Muscle layer of colon (tissue), 2 donors: ENCODE measurements at regions not wholly inside any gene's neighbourhood (a gene's known extent, or its start where the extent isn't known, plus 50 kb on each side); places are given as distances from the start of the nearest gene placed in this dataset.
A peak's percentile ranks its signal among the peaks of the same experiment; 100 is the strongest.

ENCODE experiments used
- H3K27ac ChIP-seq: one replicate; pipeline ENCODE4 v1.7.0; 2013; ENCODE audit warnings: low read depth, mild to moderate bottlenecking, low read length, moderate library complexity
- H3K27me3 ChIP-seq, 2 donors: one replicate each; pipeline ENCODE4 v1.7.0; 2013; ENCODE audit warnings: low read length in 2 of 2, mild to moderate bottlenecking in 2 of 2; ENCODE audit not compliant: insufficient read depth in 2 of 2, control insufficient read depth in 1 of 2
- H3K36me3 ChIP-seq: one replicate; pipeline ENCODE4 v1.7.0; 2013; ENCODE audit warnings: mild to moderate bottlenecking, low read length; ENCODE audit not compliant: insufficient read depth
- H3K4me1 ChIP-seq: one replicate; pipeline ENCODE4 v1.7.0; 2013; ENCODE audit warnings: mild to moderate bottlenecking, low read length; ENCODE audit not compliant: insufficient read depth
- H3K4me3 ChIP-seq, 2 donors: one replicate each; pipeline ENCODE4 v1.7.0; 2013; ENCODE audit warnings: low read length in 2 of 2, low read depth in 1 of 2, mild to moderate bottlenecking in 1 of 2, moderate library complexity in 1 of 2
- H3K9ac ChIP-seq: one replicate; pipeline ENCODE4 v1.7.0; 2013; ENCODE audit warnings: low read length
- H3K9me3 ChIP-seq: one replicate; pipeline ENCODE4 v1.7.0; 2013; ENCODE audit warnings: mild to moderate bottlenecking, low read length
- donor health status: abdominal sarcoma.
- donor health status: Adenocarcinoma of cecum.

GRCh38 chr9:653421-653820 is 188.1 kb upstream of the DMRT1 start:
- Histone ChIP-seq H3K27me3 (no peaks in the 10 kb centered on the region), H3K27ac (peak overlapping the region; percentile 22), H3K4me1 (peaks cover 46% of the 10 kb centered on the region), H3K9ac (no peak overlapping the region), H3K4me3 (no peak overlapping the region), H3K36me3 (no peaks in the 10 kb centered on the region), H3K9me3 (no peaks in the 10 kb centered on the region)

GRCh38 chr9:653856-654387 is 187.6 kb upstream of the DMRT1 start:
- H3K4me1 ChIP-seq, result peaks cover 41% of the 10 kb centered on the region

DNA sequence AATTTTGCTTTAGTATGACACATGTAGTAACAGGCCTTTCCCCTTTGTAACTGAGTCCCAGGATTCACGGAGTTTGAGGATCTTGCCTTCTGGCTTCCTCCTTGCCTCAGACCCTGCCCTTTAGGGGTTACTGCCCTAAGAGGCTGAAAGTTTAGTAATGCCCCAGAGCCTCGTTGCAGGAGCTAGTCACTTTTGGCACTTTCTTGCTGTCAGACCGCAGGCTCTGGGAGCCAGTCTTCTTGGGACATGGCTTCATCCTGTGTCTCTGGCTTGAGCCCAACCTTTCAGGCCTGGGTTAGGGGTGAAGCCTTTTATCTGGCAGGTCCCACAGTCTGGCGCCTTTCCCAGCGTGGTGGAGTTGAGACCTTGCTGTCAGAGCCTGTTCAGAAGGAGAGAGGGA is 185.6 kb upstream of the DMRT1 start:
- no peaks in the 10 kb centered on the region for H3K9me3 ChIP-seq
- peak overlapping the region; percentile 27 for H3K27ac ChIP-seq
- H3K4me1 ChIP-seq, result peaks cover 21% of the 10 kb centered on the region
- H3K36me3 ChIP-seq, result no peaks in the 10 kb centered on the region
- no peaks in the 10 kb centered on the region for H3K27me3 ChIP-seq
- H3K9ac ChIP-seq, result no peak overlapping the region
- H3K4me3 ChIP-seq, result no peak overlapping the region

More at GRCh38 chr9:653856-654387, 187.6 kb upstream of the DMRT1 start:
- Histone ChIP-seq H3K4me3 (no peak overlapping the region), H3K9ac (no peak overlapping the region), H3K9me3 (no peaks in the 10 kb centered on the region), H3K27ac (peak overlapping the region; percentile 22), H3K27me3 (no peaks in the 10 kb centered on the region), H3K36me3 (no peaks in the 10 kb centered on the region)

GRCh38 chr9:656926-657568 is 184.4 kb upstream of the DMRT1 start:
- H3K27ac ChIP-seq, result no peak overlapping the region
- peaks cover 21% of the 10 kb centered on the region for H3K4me1 ChIP-seq

DNA sequence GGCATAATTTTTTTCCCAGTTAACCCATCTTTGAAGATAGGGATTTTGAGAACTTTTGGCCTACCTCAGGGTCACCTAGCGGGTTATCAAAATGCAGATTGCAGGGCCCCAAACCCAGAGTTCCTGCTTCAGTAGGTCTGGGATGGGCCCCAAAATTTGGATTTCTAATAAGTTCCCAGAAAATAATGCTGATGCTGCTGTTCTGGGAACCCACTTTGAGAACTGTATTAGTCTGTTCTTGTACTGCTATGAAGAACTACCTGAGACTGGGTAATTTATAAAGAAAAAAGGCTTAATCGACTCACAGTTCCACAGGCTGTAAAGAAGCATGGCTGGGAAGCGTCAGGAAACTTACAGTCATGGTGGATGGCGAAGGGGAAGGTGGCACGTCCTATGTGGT is 182.2 kb upstream of the DMRT1 start:
- no peaks in the 10 kb centered on the region for H3K27me3 ChIP-seq
- peaks cover 7% of the 10 kb centered on the region for H3K4me1 ChIP-seq

More at GRCh38 chr9:656926-657568, 184.4 kb upstream of the DMRT1 start:
- H3K9ac ChIP-seq, result no peak overlapping the region
- H3K4me3 ChIP-seq, result no peak overlapping the region
- no peaks in the 10 kb centered on the region for H3K27me3 ChIP-seq
- H3K36me3 ChIP-seq, result no peaks in the 10 kb centered on the region
- H3K9me3 ChIP-seq, result no peaks in the 10 kb centered on the region

GRCh38 chr9:660227-660626 is 181.3 kb upstream of the DMRT1 start:
- no peak overlapping the region for H3K27ac ChIP-seq
- H3K9me3 ChIP-seq, result no peaks in the 10 kb centered on the region
- H3K4me3 ChIP-seq, result no peak overlapping the region
- H3K4me1 ChIP-seq, result peaks cover 7% of the 10 kb centered on the region
- H3K36me3 ChIP-seq, result no peaks in the 10 kb centered on the region
- no peak overlapping the region for H3K9ac ChIP-seq
- H3K27me3 ChIP-seq, result no peaks in the 10 kb centered on the region

More for the DNA sequence above, 182.2 kb upstream of the DMRT1 start:
- no peak overlapping the region for H3K4me3 ChIP-seq
- H3K36me3 ChIP-seq, result no peaks in the 10 kb centered on the region
- H3K9me3 ChIP-seq, result no peaks in the 10 kb centered on the region
- no peak overlapping the region for H3K27ac ChIP-seq
- H3K9ac ChIP-seq, result no peak overlapping the region

DNA sequence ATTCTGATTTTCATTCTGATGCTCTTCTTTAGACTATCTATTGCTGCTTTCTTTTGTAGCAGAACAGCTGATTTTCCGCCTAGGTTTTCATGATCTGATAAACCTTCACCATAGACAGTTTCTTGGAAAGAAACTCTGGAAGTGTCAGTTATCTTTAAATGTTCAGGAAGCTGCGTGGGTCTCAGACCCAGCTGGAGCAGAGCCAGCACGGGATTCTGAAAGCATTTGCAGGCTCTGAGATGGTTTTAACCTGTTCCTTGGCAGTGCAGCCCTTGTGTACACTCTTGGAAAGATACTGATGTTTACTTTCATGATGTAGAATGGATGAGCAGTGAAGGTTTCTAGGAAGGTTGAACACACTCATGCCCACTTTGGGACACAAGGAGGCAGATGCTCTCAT is 178.0 kb upstream of the DMRT1 start:
- Histone ChIP-seq H3K9me3 (no peaks in the 10 kb centered on the region), H3K27me3 (no peaks in the 10 kb centered on the region), H3K4me1 (no peaks in the 10 kb centered on the region), H3K27ac (no peak overlapping the region), H3K36me3 (no peaks in the 10 kb centered on the region), H3K4me3 (no peak overlapping the region), H3K9ac (no peak overlapping the region)

- Histone ChIP-seq H3K4me1 (no peaks in the 10 kb centered on the region), H3K36me3 (no peaks in the 10 kb centered on the region), H3K27me3 (no peaks in the 10 kb centered on the region), H3K9me3 (no peaks in the 10 kb centered on the region), H3K4me3 (no peak overlapping the region), H3K27ac (no peak overlapping the region), H3K9ac (no peak overlapping the region)
Observed at GRCh38 chr9:665296-665695, 176.2 kb upstream of the DMRT1 start.

DNA sequence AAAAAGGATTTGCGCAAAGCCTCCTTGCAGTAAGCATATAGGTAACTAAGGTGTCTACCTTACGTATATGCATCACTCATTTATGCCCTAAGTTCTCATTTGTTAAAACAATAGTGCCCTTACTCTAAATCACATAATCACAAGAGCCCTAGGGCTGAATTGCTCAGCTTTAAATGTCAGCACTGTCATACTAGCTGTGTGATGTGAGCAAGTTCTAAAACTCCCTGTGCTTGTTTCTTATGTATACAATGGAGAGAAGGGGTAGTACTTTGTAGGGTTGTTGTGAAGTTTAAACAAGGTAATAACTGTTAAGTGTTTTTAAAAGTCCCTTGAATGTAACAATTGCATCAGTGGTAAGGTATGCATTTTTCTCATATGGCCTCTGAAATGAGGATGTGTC is 169.5 kb upstream of the DMRT1 start:
- Histone ChIP-seq H3K4me3 (no peak overlapping the region), H3K36me3 (no peaks in the 10 kb centered on the region), H3K27me3 (no peaks in the 10 kb centered on the region), H3K9me3 (no peaks in the 10 kb centered on the region), H3K9ac (no peak overlapping the region), H3K4me1 (peaks cover 27% of the 10 kb centered on the region), H3K27ac (no peak overlapping the region)

DNA sequence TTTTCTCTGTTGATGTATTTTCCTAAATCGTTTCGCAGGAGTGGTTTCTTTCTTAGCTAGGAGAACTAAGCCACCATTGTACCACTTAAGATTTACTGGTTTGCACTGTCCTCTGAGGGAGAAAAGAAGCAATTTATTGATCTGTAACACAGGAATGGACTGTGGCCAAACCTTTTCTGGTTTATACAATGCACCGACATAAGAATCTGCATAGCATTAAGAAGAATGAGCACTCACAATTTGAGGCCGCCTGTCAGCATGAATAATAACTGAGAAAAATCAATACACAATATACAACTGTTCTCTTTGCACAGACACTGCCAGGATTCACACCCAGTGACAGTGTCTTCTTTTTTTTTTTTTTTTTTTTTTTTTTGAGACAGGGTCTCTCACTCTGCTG is 168.6 kb upstream of the DMRT1 start:
- Histone ChIP-seq H3K4me3 (no peak overlapping the region), H3K27me3 (no peaks in the 10 kb centered on the region), H3K36me3 (no peaks in the 10 kb centered on the region), H3K9me3 (no peaks in the 10 kb centered on the region), H3K27ac (no peak overlapping the region), H3K4me1 (peaks cover 30% of the 10 kb centered on the region), H3K9ac (no peak overlapping the region)

GRCh38 chr9:673264-673965 is 168.1 kb upstream of the DMRT1 start:
- Histone ChIP-seq H3K4me1 (peaks cover 35% of the 10 kb centered on the region), H3K4me3 (no peak overlapping the region), H3K27me3 (no peaks in the 10 kb centered on the region), H3K36me3 (no peaks in the 10 kb centered on the region), H3K9ac (no peak overlapping the region), H3K27ac (no peak overlapping the region), H3K9me3 (no peaks in the 10 kb centered on the region)
